LNCAP (cell line): ENCODE measurements at regions not wholly inside any gene's neighbourhood (a gene's known extent, or its start where the extent isn't known, plus 50 kb on each side); places are given as distances from the start of the nearest gene placed in this dataset.

Experiments
- CTCF ChIP-seq: fragments of 450-650 bp; IDR thresholded peaks from 2 replicates; pipeline ENCODE4 v1.5.1; 2017; ENCODE audit warnings: mild to moderate bottlenecking

- no peak for TF ChIP-seq CTCF
Observed at GRCh38 chr6:33936886-33937285, 133.1 kb upstream of the MLN start.

DNA sequence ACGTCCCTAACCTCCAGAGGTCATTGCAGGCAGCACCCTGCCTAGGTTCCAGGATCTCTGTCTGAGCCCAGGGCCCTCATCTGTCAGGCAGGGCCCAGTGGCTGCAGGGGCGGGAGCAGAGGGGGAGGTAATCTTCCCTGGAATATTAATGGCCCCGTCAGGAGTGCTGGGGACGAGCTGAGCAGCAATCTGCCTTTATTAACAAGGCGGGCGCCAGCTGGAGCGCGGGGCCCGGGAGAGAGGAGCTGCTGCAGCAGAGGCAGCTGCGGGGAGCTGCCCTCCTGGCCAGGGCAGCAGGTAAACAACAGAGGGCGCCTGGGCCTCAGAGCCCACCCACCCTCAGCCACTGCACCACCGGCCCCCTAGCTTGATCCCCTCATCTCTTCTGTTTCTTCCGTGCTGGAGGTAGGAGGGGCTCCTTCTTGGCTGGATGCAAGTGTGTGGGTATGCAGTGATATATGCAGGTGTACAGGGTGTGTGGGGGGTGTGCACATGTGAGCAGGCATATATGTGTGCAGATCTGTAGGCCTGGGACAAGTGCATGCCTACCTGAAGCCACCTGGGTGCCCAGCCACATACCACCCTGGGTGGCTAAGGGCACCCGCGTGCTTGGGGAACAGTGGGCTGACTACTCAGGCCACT lies 131.8 kb upstream of the MLN start:
- no peak for TF ChIP-seq CTCF

DNA sequence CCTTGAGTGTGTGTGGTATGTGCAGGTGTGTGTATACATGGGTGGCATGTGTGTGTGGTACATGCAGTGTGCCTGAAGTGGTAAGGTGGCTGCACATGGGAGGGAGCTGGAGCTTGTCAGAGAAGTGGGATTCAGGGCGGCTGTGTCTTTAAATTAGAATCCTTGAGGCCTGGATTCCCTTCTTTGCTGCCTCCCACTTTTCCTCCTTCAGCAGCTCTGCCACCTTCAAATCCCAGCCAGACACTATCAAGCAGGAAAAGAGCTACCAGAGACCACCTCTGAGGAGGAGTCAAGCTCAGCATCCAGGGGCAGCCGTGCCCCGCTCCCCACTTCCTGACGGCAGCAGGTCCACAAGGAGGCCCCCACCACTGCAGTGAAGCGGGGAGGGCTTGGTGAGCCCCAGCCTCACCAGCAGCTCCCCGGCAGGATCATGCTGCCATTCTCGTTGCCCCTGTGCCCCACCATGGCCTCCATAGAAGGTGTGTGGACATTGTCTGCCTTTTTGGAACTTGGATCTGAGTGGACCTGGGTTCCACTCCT lies 131.0 kb upstream of the MLN start:
- no peak for TF ChIP-seq CTCF

DNA sequence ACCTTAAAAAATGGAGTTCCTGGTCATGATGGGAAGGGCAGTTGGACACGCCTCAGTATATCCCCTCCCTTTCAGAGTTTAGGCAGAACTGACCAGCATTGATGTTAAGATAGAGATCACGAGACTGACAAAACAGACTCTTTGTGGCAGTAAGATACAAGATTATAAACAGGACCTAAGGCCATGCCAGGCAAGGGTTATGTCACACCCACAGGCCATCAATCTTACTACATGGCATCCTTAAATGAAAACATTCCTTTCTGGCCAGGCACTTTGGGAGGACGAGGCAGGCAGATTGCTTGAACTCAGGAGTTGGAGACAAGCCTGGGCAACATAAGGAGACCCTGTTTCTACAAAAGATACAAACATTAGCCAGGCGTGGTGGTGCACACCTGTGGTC lies 129.3 kb upstream of the MLN start:
- TF ChIP-seq CTCF: no peak

GRCh38 chr6:33931799-33932198 lies 128.0 kb upstream of the MLN start:
- TF ChIP-seq CTCF: no peak

- no peak for TF ChIP-seq CTCF
Observed at GRCh38 chr6:33929575-33930288, 125.9 kb upstream of the MLN start.

GRCh38 chr6:33927616-33928015 lies 123.8 kb upstream of the MLN start:
- no peak for TF ChIP-seq CTCF
